GM12878 (cell line): ENCODE measurements at regions not wholly inside any gene's neighbourhood (a gene's known extent, or its start where the extent isn't known, plus 50 kb on each side); places are given as distances from the start of the nearest gene placed in this dataset.
A peak's percentile ranks its signal among the peaks of the same experiment; 100 is the strongest.

Experiments used
- ATAC-seq: fragments of 200-7000 bp; cut with Tn5 transposase; 3 replicates; pipeline ENCODE4 v1.9.1; 2020; ENCODE audit warnings: mild to moderate bottlenecking, moderate library complexity
- BruUV-seq: library from RNA; stranded (reverse); fragments of 400-500 nt; replicated peaks from 2 replicates; lab custom pipeline; 2021; lab: Mats Ljungman, UMichigan
- CTCF ChIA-PET: fragments of 300-600 bp; sonication (Branson Sonifier 250); formaldehyde crosslinking; extraction: SDS; loops from one replicate; lab custom pipeline; 2021; ENCODE audit warnings: inconsistent platforms; lab: Yijun Ruan, JAX
- POLR2A ChIA-PET: fragments of 350-600 bp; formaldehyde crosslinking; extraction: SDS; loops from one replicate; lab custom pipeline; 2021; ENCODE audit warnings: inconsistent platforms; lab: Charles Lee
- RAD21 ChIA-PET: fragments of 300-600 bp; sonication (Branson Sonifier 250); formaldehyde crosslinking; loops from one replicate; lab custom pipeline; 2023; ENCODE audit warnings: antibody characterized with exemption; ENCODE audit not compliant: unreplicated experiment; lab: Charles Lee
- SMC1A ChIA-PET: fragments of 300-600 bp; sonication (Branson Sonifier 250); formaldehyde crosslinking; loops from one replicate; lab custom pipeline; 2023; ENCODE audit not compliant: unreplicated experiment, uncharacterized antibody; lab: Charles Lee
- DNase-seq: peaks from one replicate; pipeline ENCODE4 v3.0.0-alpha.2; 2011; ENCODE audit warnings: low read depth, low spot score
- FAIRE-seq: peaks from 3 replicates; lab custom pipeline; 2011; peaks lifted over from hg19 to GRCh38; lab: Jason Lieb, UNC
- H2AFZ ChIP-seq: 2 replicates; pipeline ENCODE4 v1.6.0; 2011; ENCODE audit warnings: low read depth, low read length, control low read depth; ENCODE audit not compliant: control insufficient read depth
- H3K27ac ChIP-seq: 2 replicates; pipeline ENCODE4 v1.5.1; 2011; ENCODE audit warnings: control low read depth; ENCODE audit not compliant: control insufficient read depth, insufficient read depth
- H3K27me3 ChIP-seq, 2 experiments: replicated peaks in 1 of 2; 2 replicates each; pipeline versions ENCODE4 v1.6.0 to v1.6.1; 2011; ENCODE audit warnings: low read length in 1 of 2; ENCODE audit not compliant: control insufficient read depth in 2 of 2, insufficient read depth in 2 of 2
- H3K36me3 ChIP-seq, 2 experiments: 2 replicates each; pipeline ENCODE4 v1.5.1; 2011; ENCODE audit warnings: low read length in 1 of 2; ENCODE audit not compliant: control insufficient read depth in 2 of 2, insufficient read depth in 2 of 2
- H3K4me1 ChIP-seq: 2 replicates; pipeline ENCODE4 v1.6.1; 2011; ENCODE audit warnings: mild to moderate bottlenecking, low read length, moderate library complexity, mixed read lengths; ENCODE audit not compliant: control insufficient read depth, insufficient read depth
- H3K4me2 ChIP-seq: 2 replicates; pipeline ENCODE4 v1.6.0; 2011; ENCODE audit warnings: control low read depth; ENCODE audit not compliant: control insufficient read depth, insufficient read depth
- H3K4me3 ChIP-seq: fragments of 200-600 bp; sonication (generic); 2 replicates; pipeline ENCODE4 v1.5.1; 2016
- H3K79me2 ChIP-seq: 2 replicates; pipeline ENCODE4 v1.6.0; 2011; ENCODE audit warnings: low read length; ENCODE audit not compliant: control insufficient read depth, insufficient read depth
- H3K9ac ChIP-seq: 2 replicates; pipeline ENCODE4 v1.8.0; 2011; ENCODE audit warnings: low read length, control low read depth, mixed read lengths; ENCODE audit not compliant: control insufficient read depth, insufficient read depth
- H3K9me3 ChIP-seq: replicated peaks from 3 replicates; pipeline ENCODE4 v1.5.1; 2011; ENCODE audit warnings: mild to moderate bottlenecking, low read length; ENCODE audit not compliant: control insufficient read depth, insufficient read depth
- H4K20me1 ChIP-seq: 2 replicates; pipeline ENCODE4 v1.6.0; 2011; ENCODE audit not compliant: control insufficient read depth, insufficient read depth
- BRCA1 ChIP-seq: IDR thresholded peaks from 2 replicates; pipeline ENCODE4 v1.6.1; 2011; ENCODE audit warnings: low read depth, low read length, improper control_type of control experiment
- DPF2 ChIP-seq: fragments of 450-650 bp; IDR thresholded peaks from 2 replicates; pipeline ENCODE4 v1.6.1; 2017; ENCODE audit warnings: mild to moderate bottlenecking
- ETV6 ChIP-seq, 2 experiments: fragments of 450-650 bp in 1 of 2; IDR thresholded peaks in 1 of 2; conservative IDR thresholded peaks in 1 of 2; 2 replicates each; pipeline ENCODE4 v1.6.1; 2014; ENCODE audit warnings: antibody characterized with exemption in 1 of 2, borderline replicate concordance in 1 of 2, low read depth in 1 of 2, mild to moderate bottlenecking in 1 of 2, moderate library complexity in 1 of 2
- GATAD2B ChIP-seq: fragments of 450-650 bp; conservative IDR thresholded peaks from 2 replicates; pipeline ENCODE4 v1.6.1; 2017; ENCODE audit warnings: low read depth, mild to moderate bottlenecking, moderate library complexity
- HCFC1 ChIP-seq: fragments of 150-350 bp; IDR thresholded peaks from 2 replicates; pipeline ENCODE4 v1.6.1; 2014; ENCODE audit warnings: low read length
- IRF5 ChIP-seq: fragments of 450-650 bp; IDR thresholded peaks from 2 replicates; pipeline ENCODE4 v1.6.1; 2017; ENCODE audit warnings: borderline replicate concordance
- MYB ChIP-seq: fragments of 150-350 bp; IDR thresholded peaks from 2 replicates; pipeline ENCODE4 v1.6.1; 2014; ENCODE audit warnings: mild to moderate bottlenecking, low read depth, low read length, borderline replicate concordance
- NR2F1 ChIP-seq: fragments of 450-650 bp; conservative IDR thresholded peaks from 2 replicates; pipeline ENCODE4 v1.6.1; 2017; ENCODE audit warnings: mild to moderate bottlenecking
- RUNX3 ChIP-seq: IDR thresholded peaks from 2 replicates; pipeline ENCODE4 v1.6.1; 2012; ENCODE audit warnings: low read length, inconsistent platforms
- ZNF384 ChIP-seq: IDR thresholded peaks from 2 replicates; pipeline ENCODE4 v1.6.1; 2012; ENCODE audit warnings: low read depth, mild to moderate bottlenecking, low read length, improper control_type of control experiment, borderline replicate concordance
- WGBS: methylation state at CpG from one replicate; pipeline ENCODE4 v1.1.6; 2016; ENCODE audit warnings: low lambda C conversion rate; ENCODE audit not compliant: insufficient replicate concordance, insufficient coverage; ENCODE audit errors: missing lambda C conversion rate; 5-methylcytosine and 5-hydroxymethylcytosine counted together
- in situ Hi-C: fragments of 300-500 bp; cut with MboI; formaldehyde crosslinking; loops from 9 replicates; pipeline ENCODE4 v1.14.3; 2018; ENCODE audit warnings: mixed read lengths
- intact Hi-C: fragments of 100-400 bp; cut with micrococcal nuclease; formaldehyde crosslinking; loops from one replicate; pipeline ENCODE4 v1.14.2; 2022; ENCODE audit not compliant: unreplicated experiment
- TF ChIP-seq, protein P1 (sequence below): fragments of 450-650 bp; IDR thresholded peaks from 2 replicates; pipeline ENCODE4 v1.6.1; 2016; ENCODE audit warnings: mild to moderate bottlenecking

DNA sequence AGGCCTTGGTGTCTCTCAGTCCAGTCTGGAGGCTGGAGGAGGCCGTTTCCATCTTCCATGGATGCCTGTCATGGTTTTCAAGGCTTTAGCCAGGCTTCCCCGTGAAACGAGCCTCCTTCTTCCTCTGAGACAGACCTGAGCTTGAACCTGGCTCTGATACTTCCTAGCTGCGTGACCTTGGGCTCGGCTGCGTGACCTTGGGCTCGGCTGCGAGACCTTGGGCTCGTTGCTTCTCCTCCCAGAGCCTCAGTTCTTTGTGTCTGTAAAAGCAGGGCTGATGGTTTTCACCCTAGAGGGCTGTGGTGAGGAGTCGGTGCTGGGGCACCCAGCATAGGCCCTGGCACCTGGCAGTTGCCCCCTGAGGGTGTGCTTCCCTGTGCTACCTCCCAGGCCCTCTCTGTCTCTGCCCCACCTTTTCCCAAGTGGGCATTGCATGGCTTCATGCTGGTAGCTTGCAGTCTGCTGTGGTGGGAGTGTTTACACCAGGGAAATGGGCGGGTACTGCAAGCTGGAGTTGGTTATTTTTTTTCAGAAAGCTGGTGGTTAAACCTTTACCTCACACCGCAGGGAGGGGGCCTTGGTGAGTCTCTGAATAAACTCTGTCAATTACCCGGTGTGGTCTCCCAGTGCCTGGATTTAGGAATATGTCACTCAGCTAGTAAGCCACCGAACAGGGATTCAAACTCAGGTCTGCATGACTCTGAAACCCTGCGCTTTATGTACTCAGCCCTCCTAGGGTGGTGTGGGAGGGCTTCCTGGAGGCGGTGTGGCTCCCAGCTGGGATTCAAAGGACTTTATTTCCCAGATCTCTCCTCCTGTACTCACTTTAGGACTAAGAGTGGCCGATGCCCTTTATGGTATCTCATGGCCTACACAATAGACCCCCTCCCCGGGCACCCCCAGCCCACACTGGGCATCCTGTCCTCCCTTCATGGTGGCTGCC lies 129.0 kb upstream of the CIBAR2 start:
- WGBS = 30% methylated on average over 18 of the region's 18 CpGs
- no peaks in the 10 kb centered on the region for H4K20me1 ChIP-seq
- DNase-seq = no peak
- RAD21 ChIA-PET = interaction anchor here (1.1 to 1.2 kb wide), 2 partner anchors 11 to 126 kb away, joined by 4 to 5 read pairs; no protein-coding TSS in a partner anchor
- no peaks in the 10 kb centered on the region for H3K27me3 ChIP-seq
- no peak for TF ChIP-seq GATAD2B
- TF ChIP-seq RUNX3 = peak; percentile 45
- peak; percentile 53; the same call in 1 of the 2 replicates for TF ChIP-seq ZNF384
- POLR2A ChIA-PET = interaction anchor here (1.7 kb wide), 1 partner anchor 14 kb away, joined by 5 read pairs; no protein-coding TSS in a partner anchor
- no peaks in the 10 kb centered on the region for H3K9me3 ChIP-seq
- in situ Hi-C loops (no loop called here), intact Hi-C loops (no loop called here)
- SMC1A ChIA-PET = interaction anchor here (0.8 to 1.9 kb wide), 5 partner anchors 11 to 127 kb away, joined by 3 to 6 read pairs (median 3); no protein-coding TSS in a partner anchor
- no peaks in the 10 kb centered on the region for H3K79me2 ChIP-seq
- no peak overlapping the region for H3K4me2 ChIP-seq
- H2AFZ ChIP-seq = no peak overlapping the region
- H3K9ac ChIP-seq = no peak overlapping the region
- no peak for FAIRE-seq
- BruUV-seq = no TSS peak
- no peak overlapping the region for H3K4me3 ChIP-seq
- no peak overlapping the region for H3K27ac ChIP-seq
- no peaks in the 10 kb centered on the region for H3K36me3 ChIP-seq
- H3K4me1 ChIP-seq = peaks cover 4% of the 10 kb centered on the region
- ATAC-seq = peak; percentile 53
- CTCF ChIA-PET = interaction anchor here (0.9 to 7.5 kb wide), 5 partner anchors 8 to 126 kb away, joined by 3 to 36 read pairs (median 4); no protein-coding TSS in a partner anchor

DNA sequence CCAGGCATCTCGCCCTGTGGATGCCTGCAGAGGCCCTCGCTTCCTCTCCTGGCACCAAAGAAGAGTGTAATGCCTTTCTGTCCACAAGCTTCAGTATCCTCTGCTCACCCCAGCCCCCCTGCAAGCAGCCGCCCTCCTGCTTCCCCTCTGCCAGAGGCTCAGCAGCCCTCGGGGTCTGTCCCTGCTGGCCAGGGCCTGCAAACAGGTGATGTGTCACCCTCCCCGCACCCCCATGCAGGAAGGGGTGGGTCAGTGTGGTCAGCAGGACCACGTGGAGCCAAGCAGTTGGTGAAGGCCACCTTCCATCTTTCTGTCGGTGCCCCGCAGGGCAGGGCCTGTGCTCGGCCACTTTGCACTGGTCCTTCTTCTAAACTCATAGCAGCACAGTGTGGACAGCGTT lies 129.9 kb upstream of the CIBAR2 start:
- H3K4me3 ChIP-seq = no peak overlapping the region
- H3K27me3 ChIP-seq = no peaks in the 10 kb centered on the region
- H4K20me1 ChIP-seq = no peaks in the 10 kb centered on the region
- no peak for ATAC-seq
- in situ Hi-C loops = no loop called here
- POLR2A ChIA-PET = interaction anchor here (1.7 kb wide), 1 partner anchor 15 kb away, joined by 5 read pairs; no protein-coding TSS in a partner anchor
- RAD21 ChIA-PET = no interaction called here
- H3K79me2 ChIP-seq = no peaks in the 10 kb centered on the region
- no TSS peak for BruUV-seq
- WGBS = 65% methylated on average over 10 of the region's 10 CpGs
- no peak overlapping the region for H3K27ac ChIP-seq
- TF ChIP-seq MYB (no peak), ETV6 (conservative IDR thresholded peaks at IDR 0.05 in 1 of 2, IDR thresholded peaks at IDR 0.05 in 1 of 2; ENCODE audit: borderline replicate concordance in 1 of 2, low read depth in 1 of 2) (no peak), DPF2 (no peak), NR2F1 (no peak), IRF5 (no peak), HCFC1 (no peak), BRCA1 (no peak)
- TF ChIP-seq, protein P1, sequence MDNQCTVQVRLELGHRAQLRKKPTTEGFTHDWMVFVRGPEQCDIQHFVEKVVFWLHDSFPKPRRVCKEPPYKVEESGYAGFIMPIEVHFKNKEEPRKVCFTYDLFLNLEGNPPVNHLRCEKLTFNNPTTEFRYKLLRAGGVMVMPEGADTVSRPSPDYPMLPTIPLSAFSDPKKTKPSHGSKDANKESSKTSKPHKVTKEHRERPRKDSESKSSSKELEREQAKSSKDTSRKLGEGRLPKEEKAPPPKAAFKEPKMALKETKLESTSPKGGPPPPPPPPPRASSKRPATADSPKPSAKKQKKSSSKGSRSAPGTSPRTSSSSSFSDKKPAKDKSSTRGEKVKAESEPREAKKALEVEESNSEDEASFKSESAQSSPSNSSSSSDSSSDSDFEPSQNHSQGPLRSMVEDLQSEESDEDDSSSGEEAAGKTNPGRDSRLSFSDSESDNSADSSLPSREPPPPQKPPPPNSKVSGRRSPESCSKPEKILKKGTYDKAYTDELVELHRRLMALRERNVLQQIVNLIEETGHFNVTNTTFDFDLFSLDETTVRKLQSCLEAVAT = no peak
- H3K9ac ChIP-seq = no peak overlapping the region
- no peaks in the 10 kb centered on the region for H3K4me1 ChIP-seq
- intact Hi-C loops = no loop called here
- SMC1A ChIA-PET = no interaction called here
- no peak for FAIRE-seq
- no peak overlapping the region for H3K4me2 ChIP-seq
- CTCF ChIA-PET = interaction anchor here (1.0 to 7.5 kb wide), 3 partner anchors 10 to 127 kb away, joined by 4 to 36 read pairs (median 14); no protein-coding TSS in a partner anchor
- no peak for DNase-seq
- H3K9me3 ChIP-seq = no peaks in the 10 kb centered on the region
- no peaks in the 10 kb centered on the region for H3K36me3 ChIP-seq
- no peak overlapping the region for H2AFZ ChIP-seq
